Neural cell (in vitro differentiated cells): ENCODE measurements at regions not wholly inside any gene's neighbourhood (a gene's known extent, or its start where the extent isn't known, plus 50 kb on each side); places are given as distances from the start of the nearest gene placed in this dataset.

Experiments
- H2AFZ ChIP-seq: fragments of 200-600, 300-800 bp; sonication (generic), shearing (Covaris generic); 2 replicates; pipeline ENCODE4 v1.6.0; 2014; ENCODE audit warnings: low read depth, mild to moderate bottlenecking, antibody characterized with exemption, low read length, moderate library complexity
- H3F3A ChIP-seq: fragments of 200-600 bp; shearing (Covaris generic); 2 replicates; pipeline ENCODE4 v1.6.1; 2016; ENCODE audit warnings: mild to moderate bottlenecking, moderate library complexity, mixed read lengths, antibody characterized with exemption, low read length; ENCODE audit not compliant: insufficient read depth, poor library complexity, severe bottlenecking
- H3K27ac ChIP-seq: fragments of 200-600, 300-800 bp; sonication (generic), shearing (Covaris generic); 2 replicates; pipeline ENCODE4 v1.5.1; 2014; ENCODE audit warnings: mild to moderate bottlenecking, low read length, moderate library complexity
- H3K27me3 ChIP-seq: fragments of 300-800, 200-600 bp; sonication (generic), shearing (Covaris generic); 2 replicates; pipeline ENCODE4 v1.6.0; 2014; ENCODE audit warnings: mild to moderate bottlenecking, low read depth, low read length, moderate library complexity; ENCODE audit not compliant: insufficient read depth
- H3K36me3 ChIP-seq: fragments of 300-800, 200-600 bp; sonication (generic), shearing (Covaris generic); 2 replicates; pipeline ENCODE4 v1.5.1; 2014; ENCODE audit warnings: mild to moderate bottlenecking, antibody characterized with exemption, low read length, moderate library complexity; ENCODE audit not compliant: insufficient read depth
- H3K4me2 ChIP-seq: fragments of 300-800, 200-600 bp; sonication (generic), shearing (Covaris generic); 2 replicates; pipeline ENCODE4 v1.6.0; 2014; ENCODE audit warnings: mild to moderate bottlenecking, low read length
- H3K4me3 ChIP-seq: fragments of 300-800, 200-600 bp; sonication (generic), shearing (Covaris generic); 2 replicates; pipeline ENCODE4 v1.5.1; 2014; ENCODE audit warnings: mild to moderate bottlenecking, low read length, moderate library complexity
- H3K79me2 ChIP-seq: fragments of 200-600 bp; shearing (Covaris generic); replicated peaks from 2 replicates; pipeline ENCODE4 v1.6.0; 2014; ENCODE audit warnings: mild to moderate bottlenecking, low read length, moderate library complexity; ENCODE audit not compliant: insufficient read depth
- H3K9ac ChIP-seq: fragments of 300-800, 200-600 bp; sonication (generic), shearing (Covaris generic); 2 replicates; pipeline ENCODE4 v1.6.1; 2016; ENCODE audit warnings: mild to moderate bottlenecking, low read length, mixed read lengths
- H3K9me2 ChIP-seq: fragments of 200-600 bp; shearing (Covaris generic); 2 replicates; pipeline ENCODE4 v1.6.1; 2016; ENCODE audit warnings: mild to moderate bottlenecking, low read length, mixed read lengths; ENCODE audit not compliant: insufficient read depth
- H3K9me3 ChIP-seq: fragments of 200-600, 300-800 bp; sonication (generic), shearing (Covaris generic); 2 replicates; pipeline ENCODE4 v1.6.1; 2016; ENCODE audit warnings: mild to moderate bottlenecking, mixed run types, low read length, moderate library complexity, mixed read lengths
- H4K20me1 ChIP-seq: fragments of 200-600 bp; shearing (Covaris generic); 2 replicates; pipeline ENCODE4 v1.6.1; 2016; ENCODE audit warnings: mild to moderate bottlenecking, mixed run types; ENCODE audit not compliant: insufficient read depth
- CTCF ChIP-seq: fragments of 450-650 bp; IDR thresholded peaks from 2 replicates; pipeline ENCODE4 v1.5.1; 2014; ENCODE audit warnings: antibody characterized with exemption, mild to moderate bottlenecking, moderate library complexity; ENCODE audit not compliant: poor library complexity, severe bottlenecking
- EP300 ChIP-seq: fragments of 450-650 bp; conservative IDR thresholded peaks from 2 replicates; pipeline ENCODE4 v1.6.1; 2014; ENCODE audit warnings: antibody characterized with exemption, mild to moderate bottlenecking, moderate library complexity; ENCODE audit not compliant: poor library complexity, severe bottlenecking
- EZH2 ChIP-seq: fragments of 200-600, 300-800 bp; shearing (Covaris generic), sonication (generic); IDR thresholded peaks from 2 replicates; pipeline ENCODE4 v1.6.1; 2014; ENCODE audit warnings: antibody characterized with exemption, low read length, borderline replicate concordance, mild to moderate bottlenecking; ENCODE audit not compliant: insufficient read depth, poor library complexity, severe bottlenecking
- MXI1 ChIP-seq: fragments of 450-650 bp; conservative IDR thresholded peaks from 2 replicates; pipeline ENCODE4 v1.6.1; 2014; ENCODE audit warnings: antibody characterized with exemption, mild to moderate bottlenecking; ENCODE audit not compliant: poor library complexity, severe bottlenecking
- POLR2AphosphoS5 ChIP-seq: IDR thresholded peaks from 2 replicates; pipeline ENCODE4 v1.6.1; 2012
- RAD21 ChIP-seq: fragments of 450-650 bp; conservative IDR thresholded peaks from 2 replicates; pipeline ENCODE4 v1.6.1; 2014; ENCODE audit warnings: antibody characterized with exemption, mild to moderate bottlenecking, moderate library complexity
- REST ChIP-seq: IDR thresholded peaks from 2 replicates; pipeline ENCODE4 v1.6.1; 2012; ENCODE audit warnings: borderline replicate concordance
- SMC3 ChIP-seq: fragments of 450-650 bp; conservative IDR thresholded peaks from 2 replicates; pipeline ENCODE4 v1.6.1; 2014; ENCODE audit warnings: antibody characterized with exemption, mild to moderate bottlenecking, moderate library complexity; ENCODE audit not compliant: poor library complexity
- TAF1 ChIP-seq: IDR thresholded peaks from 2 replicates; pipeline ENCODE4 v1.6.1; 2012; ENCODE audit warnings: low read depth

- H3K27me3 ChIP-seq: no peaks in the 10 kb centered on the region
- H3K9me2 ChIP-seq: no peaks in the 10 kb centered on the region
- H3K27ac ChIP-seq: no peak overlapping the region
- H3K4me3 ChIP-seq: no peak overlapping the region
- no peak overlapping the region for H3K4me2 ChIP-seq
- no peaks in the 10 kb centered on the region for H3F3A ChIP-seq
- no peak overlapping the region for H3K9ac ChIP-seq
- H3K79me2 ChIP-seq: no peaks in the 10 kb centered on the region
- no peaks in the 10 kb centered on the region for H3K9me3 ChIP-seq
- TF ChIP-seq TAF1 (no peak), CTCF (no peak)
- H2AFZ ChIP-seq: no peak overlapping the region
- no peaks in the 10 kb centered on the region for H3K36me3 ChIP-seq
- no peaks in the 10 kb centered on the region for H4K20me1 ChIP-seq
Measured at GRCh38 chr2:75954761-75955160, 244.0 kb upstream of the GCFC2 start.

GRCh38 chr2:75952173-75952572, 241.5 kb upstream of the GCFC2 start:
- H3K4me2 ChIP-seq: no peak overlapping the region
- no peak overlapping the region for H2AFZ ChIP-seq
- H3K9me3 ChIP-seq: no peaks in the 10 kb centered on the region
- no peak overlapping the region for H3K4me3 ChIP-seq
- no peaks in the 10 kb centered on the region for H3K9me2 ChIP-seq
- no peaks in the 10 kb centered on the region for H4K20me1 ChIP-seq
- H3K79me2 ChIP-seq: no peaks in the 10 kb centered on the region
- H3K27ac ChIP-seq: no peak overlapping the region
- H3K36me3 ChIP-seq: no peaks in the 10 kb centered on the region
- no peaks in the 10 kb centered on the region for H3F3A ChIP-seq
- TF ChIP-seq REST (no peak), MXI1 (no peak), EP300 (no peak), POLR2AphosphoS5 (no peak)
- H3K27me3 ChIP-seq: no peaks in the 10 kb centered on the region
- H3K9ac ChIP-seq: no peak overlapping the region

GRCh38 chr2:75949385-75950030, 238.8 kb upstream of the GCFC2 start:
- H3K9ac ChIP-seq: no peak overlapping the region
- H3F3A ChIP-seq: no peaks in the 10 kb centered on the region
- no peak overlapping the region for H3K4me3 ChIP-seq
- no peaks in the 10 kb centered on the region for H3K27me3 ChIP-seq
- no peak overlapping the region for H3K4me2 ChIP-seq
- no peaks in the 10 kb centered on the region for H3K9me3 ChIP-seq
- no peaks in the 10 kb centered on the region for H3K79me2 ChIP-seq
- no peak for TF ChIP-seq REST
- TF ChIP-seq POLR2AphosphoS5: no peak
- TF ChIP-seq MXI1: no peak
- no peak for TF ChIP-seq CTCF
- no peak for TF ChIP-seq RAD21
- TF ChIP-seq TAF1: no peak
- TF ChIP-seq SMC3: no peak
- TF ChIP-seq EZH2: no peak
- TF ChIP-seq EP300: no peak
- H2AFZ ChIP-seq: no peak overlapping the region
- no peaks in the 10 kb centered on the region for H3K36me3 ChIP-seq
- no peak overlapping the region for H3K27ac ChIP-seq
- no peaks in the 10 kb centered on the region for H3K9me2 ChIP-seq
- no peaks in the 10 kb centered on the region for H4K20me1 ChIP-seq
